ENCODE measurements at regions not wholly inside any gene's neighbourhood (a gene's known extent, or its start where the extent isn't known, plus 50 kb on each side); places are given as distances from the start of the nearest gene placed in this dataset.

GRCh38 chr16:86316967-86317812 is 193.1 kb upstream of the FOXF1 start:
- no peak for TF ChIP-seq CTCF (IDR thresholded peaks at IDR 0.05)
- H3K4me3 ChIP-seq = no peak overlapping the region
- H3K9me3 ChIP-seq = no peaks in the 10 kb centered on the region
- no peaks in the 10 kb centered on the region for H3K4me1 ChIP-seq (ENCODE audit: control insufficient read depth in 1 of 2, low read depth in 2 of 2)
- no peaks in the 10 kb centered on the region for H3K36me3 ChIP-seq
- DNase-seq (ENCODE audit: low spot score) = no peak
- no peak for ATAC-seq (ENCODE audit: insufficient number of reproducible peaks, low FRiP score, low read depth)
- no peaks in the 10 kb centered on the region for H3K27me3 ChIP-seq (replicated peaks; ENCODE audit: insufficient read depth)
- H3K27ac ChIP-seq = no peak overlapping the region

GRCh38 chr16:86317813-86318650 is 192.3 kb upstream of the FOXF1 start:
- no peaks in the 10 kb centered on the region for H3K36me3 ChIP-seq
- H3K4me1 ChIP-seq (ENCODE audit: control insufficient read depth in 1 of 2, low read depth in 2 of 2) = no peaks in the 10 kb centered on the region
- no peaks in the 10 kb centered on the region for H3K27me3 ChIP-seq (replicated peaks; ENCODE audit: insufficient read depth)
- no peak for ATAC-seq (ENCODE audit: insufficient number of reproducible peaks, low FRiP score, low read depth)
- DNase-seq (ENCODE audit: low spot score) = no peak
- H3K9me3 ChIP-seq = no peaks in the 10 kb centered on the region
- H3K4me3 ChIP-seq = no peak overlapping the region
- no peak for TF ChIP-seq CTCF (IDR thresholded peaks at IDR 0.05)
- no peak overlapping the region for H3K27ac ChIP-seq

GRCh38 chr16:86319585-86320236 is 190.6 kb upstream of the FOXF1 start:
- no peaks in the 10 kb centered on the region for H3K4me1 ChIP-seq (ENCODE audit: control insufficient read depth in 1 of 2, low read depth in 2 of 2)
- no peaks in the 10 kb centered on the region for H3K36me3 ChIP-seq
- no peaks in the 10 kb centered on the region for H3K9me3 ChIP-seq
- H3K27ac ChIP-seq = no peak overlapping the region
- DNase-seq (ENCODE audit: low spot score) (no peak), ATAC-seq (ENCODE audit: insufficient number of reproducible peaks, low FRiP score, low read depth) (no peak)
- H3K4me3 ChIP-seq = no peak overlapping the region
- H3K27me3 ChIP-seq (replicated peaks; ENCODE audit: insufficient read depth) = no peaks in the 10 kb centered on the region
- no peak for TF ChIP-seq CTCF (IDR thresholded peaks at IDR 0.05)

- DNase-seq (ENCODE audit: low spot score) (no peak), ATAC-seq (ENCODE audit: insufficient number of reproducible peaks, low FRiP score, low read depth) (no peak)
- Histone ChIP-seq H3K9me3 (no peaks in the 10 kb centered on the region), H3K27ac (no peak overlapping the region), H3K4me1 (ENCODE audit: control insufficient read depth in 1 of 2, low read depth in 2 of 2) (no peaks in the 10 kb centered on the region), H3K27me3 (replicated peaks; ENCODE audit: insufficient read depth) (no peaks in the 10 kb centered on the region), H3K36me3 (no peaks in the 10 kb centered on the region), H3K4me3 (no peak overlapping the region)
- no peak for TF ChIP-seq CTCF (IDR thresholded peaks at IDR 0.05)
Observed at GRCh38 chr16:86320237-86320595, 190.1 kb upstream of the FOXF1 start.

GRCh38 chr16:86321491-86321890 is 188.8 kb upstream of the FOXF1 start:
- Histone ChIP-seq H3K4me1 (ENCODE audit: control insufficient read depth in 1 of 2, low read depth in 2 of 2) (no peaks in the 10 kb centered on the region), H3K36me3 (no peaks in the 10 kb centered on the region), H3K4me3 (no peak overlapping the region), H3K27ac (no peak overlapping the region), H3K27me3 (replicated peaks; ENCODE audit: insufficient read depth) (no peaks in the 10 kb centered on the region), H3K9me3 (no peaks in the 10 kb centered on the region)
- ATAC-seq (ENCODE audit: insufficient number of reproducible peaks, low FRiP score, low read depth) = no peak
- no peak for DNase-seq (ENCODE audit: low spot score)
- no peak for TF ChIP-seq CTCF (IDR thresholded peaks at IDR 0.05)
